GM12865 (cell line): ENCODE measurements at regions not wholly inside any gene's neighbourhood (a gene's known extent, or its start where the extent isn't known, plus 50 kb on each side); places are given as distances from the start of the nearest gene placed in this dataset.

Source experiments
- DNase-seq: peaks from one replicate; pipeline ENCODE4 v3.0.0; 2010; ENCODE audit warnings: low read depth
- H3K4me3 ChIP-seq: 2 replicates; pipeline ENCODE4 v1.5.1; 2011; ENCODE audit warnings: mild to moderate bottlenecking, low read depth, low read length, control low read depth
- CTCF ChIP-seq: IDR thresholded peaks from 2 replicates; pipeline ENCODE4 v1.5.1; 2011; ENCODE audit warnings: low read length, control low read depth, low read depth, inconsistent platforms; ENCODE audit not compliant: insufficient read depth; ENCODE audit errors: missing control alignments

DNA sequence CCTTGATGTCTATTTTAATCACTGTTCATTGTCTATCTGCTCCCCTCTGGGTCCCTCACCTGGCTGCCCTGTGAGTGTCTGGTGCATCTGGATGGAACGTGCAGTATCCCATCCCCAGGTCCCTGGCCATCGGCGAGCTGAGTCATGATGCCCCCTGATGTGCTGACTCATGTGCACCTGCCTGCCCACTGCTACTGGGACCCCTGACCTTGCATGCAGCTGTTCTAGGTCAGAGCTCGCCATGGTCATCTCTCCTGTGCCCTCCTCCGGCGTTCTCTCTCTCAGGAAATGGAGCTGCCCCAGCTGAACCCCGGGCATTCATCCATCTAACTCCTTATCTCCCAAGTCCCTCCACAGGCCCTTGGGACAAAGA lies 516.2 kb upstream of the HS6ST1 start:
- H3K4me3 ChIP-seq: no peak overlapping the region
- no peak for DNase-seq
- TF ChIP-seq CTCF: no peak

DNA sequence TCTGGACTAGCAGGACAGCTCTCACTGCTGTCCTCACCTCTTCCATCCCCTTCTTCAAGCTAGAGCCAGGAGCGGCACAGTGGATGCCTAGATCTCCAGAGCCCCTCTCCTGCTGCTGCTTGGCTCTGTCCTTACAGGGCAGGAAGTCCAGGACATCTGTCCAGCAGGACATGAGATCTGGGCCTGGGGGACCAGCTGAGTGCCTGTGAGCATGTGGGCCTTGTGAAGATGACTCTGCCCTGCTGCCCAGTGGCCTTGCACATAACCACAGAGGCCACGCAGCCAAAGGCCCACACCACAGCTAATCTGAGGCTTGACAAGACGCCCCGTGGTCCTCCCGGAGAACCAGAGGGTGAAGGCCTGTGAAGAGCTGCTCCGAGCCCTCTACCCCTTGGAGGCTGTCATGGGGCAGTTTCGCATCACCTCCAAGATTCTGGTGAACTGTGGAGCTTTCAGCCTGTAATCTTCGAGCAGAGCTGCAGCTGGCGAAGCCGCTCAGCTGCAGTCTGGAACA lies 516.7 kb upstream of the HS6ST1 start:
- H3K4me3 ChIP-seq: no peak overlapping the region
- no peak for TF ChIP-seq CTCF
- no peak for DNase-seq

DNA sequence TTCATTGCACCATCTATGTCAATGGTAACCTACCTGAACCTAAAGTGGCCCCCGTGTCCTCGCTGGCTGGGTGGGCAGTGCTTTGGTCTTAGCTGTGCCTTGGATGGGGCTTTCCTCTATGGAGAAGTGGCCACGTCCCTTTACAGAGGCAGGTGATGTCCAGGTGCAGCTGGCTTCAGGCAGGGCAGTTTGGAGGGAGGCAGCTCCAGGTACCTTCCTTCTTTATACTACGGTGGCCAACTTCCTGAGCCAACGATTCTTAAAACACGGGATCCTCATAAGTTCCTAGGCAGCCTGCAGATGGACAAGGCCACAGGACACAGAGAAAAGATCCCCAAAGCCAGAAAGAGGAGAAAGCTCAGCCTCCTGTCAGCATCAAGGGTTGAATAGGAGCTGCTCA lies 517.3 kb upstream of the HS6ST1 start:
- H3K4me3 ChIP-seq: no peak overlapping the region
- no peak for DNase-seq
- no peak for TF ChIP-seq CTCF

- H3K4me3 ChIP-seq: no peak overlapping the region
- DNase-seq: no peak
- TF ChIP-seq CTCF: no peak
Observed at GRCh38 chr2:128836559-128837100, 518.0 kb upstream of the HS6ST1 start.

DNA sequence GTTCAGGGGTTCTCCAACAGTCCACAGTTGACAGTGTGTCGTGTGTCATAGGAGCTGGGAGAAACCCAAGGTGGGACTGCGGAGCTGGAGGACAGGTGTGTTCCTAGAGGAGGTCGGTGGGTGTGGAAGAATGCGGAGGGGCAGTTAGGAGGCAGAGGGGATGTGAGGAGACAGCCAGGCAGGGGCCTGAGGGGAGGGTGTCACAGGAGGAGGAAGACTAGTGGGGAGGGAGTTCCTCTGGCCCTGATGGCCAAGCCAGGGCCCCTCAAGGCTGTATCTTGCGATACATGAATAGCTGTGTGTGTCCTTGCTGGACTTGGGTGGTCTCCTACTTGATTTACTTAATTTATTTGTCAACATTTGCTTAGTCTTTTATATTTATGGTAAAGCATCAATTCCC lies 519.6 kb upstream of the HS6ST1 start:
- TF ChIP-seq CTCF: no peak
- DNase-seq: no peak
- H3K4me3 ChIP-seq: no peak overlapping the region

GRCh38 chr2:128841803-128842202 lies 523.1 kb upstream of the HS6ST1 start:
- no peak for DNase-seq
- H3K4me3 ChIP-seq: no peak overlapping the region
- no peak for TF ChIP-seq CTCF

DNA sequence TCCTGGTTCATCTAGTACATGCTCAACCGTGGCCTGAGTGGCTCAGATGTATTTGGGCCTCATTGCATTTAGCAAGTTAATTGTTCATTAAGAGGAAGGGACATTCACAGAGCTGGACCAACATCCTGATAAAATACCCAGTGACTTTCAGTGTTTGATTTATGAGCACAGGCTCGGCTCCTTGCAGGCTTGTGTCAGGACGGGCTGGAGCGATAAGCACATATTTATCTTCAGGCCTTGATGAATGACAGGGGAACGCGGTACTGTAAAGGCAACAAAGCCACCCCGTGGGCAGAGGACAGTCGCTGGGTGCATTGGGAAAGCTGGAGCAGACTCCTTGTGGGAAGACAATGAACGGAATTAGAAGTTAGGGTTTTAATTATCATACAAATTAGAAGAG lies 548.6 kb upstream of the HS6ST1 start:
- TF ChIP-seq CTCF: no peak
- no peak for DNase-seq
- H3K4me3 ChIP-seq: no peak overlapping the region
